Prostate gland (tissue), 2 donors: ENCODE measurements at regions not wholly inside any gene's neighbourhood (a gene's known extent, or its start where the extent isn't known, plus 50 kb on each side); places are given as distances from the start of the nearest gene placed in this dataset.

ENCODE experiments used
- CTCF ChIP-seq, 4 experiments: fragments of 200-600 bp in 2 of 4; fragments of 450-650 bp in 2 of 4; sonication (generic) in 2 of 4; IDR thresholded peaks; 1 replicate in 3 of 4; 2 replicates in 1 of 4; pipeline ENCODE4 v1.5.1; 2016 to 2019; ENCODE audit warnings: antibody characterized with exemption in 4 of 4, mild to moderate bottlenecking in 2 of 4, moderate library complexity in 2 of 4
- POLR2A ChIP-seq: fragments of 450-650 bp; IDR thresholded peaks from one replicate; pipeline ENCODE4 v1.6.1; 2016; ENCODE audit warnings: antibody characterized with exemption, mild to moderate bottlenecking
- POLR2AphosphoS5 ChIP-seq: sonication (generic); formaldehyde crosslinking; IDR thresholded peaks from one replicate; pipeline ENCODE4 v1.6.1; 2017; ENCODE audit warnings: antibody characterized with exemption

- TF ChIP-seq CTCF (IDR thresholded peaks at IDR 0.05) = no peak
- TF ChIP-seq POLR2A = no peak
- no peak for TF ChIP-seq POLR2AphosphoS5
Measured at GRCh38 chr22:48980409-48980808, 847.3 kb downstream of the BRD1 start.
